HL-60 (cell line): ENCODE measurements at regions not wholly inside any gene's neighbourhood (a gene's known extent, or its start where the extent isn't known, plus 50 kb on each side); places are given as distances from the start of the nearest gene placed in this dataset.

Source experiments
- DNase-seq, 2 experiments: peaks; one replicate each; pipeline ENCODE4 v3.0.0-alpha.2; 2010 to 2020; ENCODE audit warnings: low read depth in 1 of 2, low spot score in 1 of 2
- H3K27ac ChIP-seq: fragments of 250-450 bp; sonication (Bioruptor Pico); replicated peaks from 2 replicates; pipeline ENCODE4 v1.5.1; 2020; ENCODE audit warnings: mild to moderate bottlenecking, moderate library complexity
- H3K27me3 ChIP-seq: fragments of 250-450 bp; sonication (Bioruptor Pico); 2 replicates; pipeline ENCODE4 v1.5.1; 2021; ENCODE audit warnings: mild to moderate bottlenecking, moderate library complexity; ENCODE audit not compliant: insufficient read depth, poor library complexity, severe bottlenecking
- H3K4me3 ChIP-seq: replicated peaks from 2 replicates; pipeline ENCODE4 v1.5.1; 2011; ENCODE audit warnings: mild to moderate bottlenecking, control low read depth, low read length; ENCODE audit not compliant: insufficient read depth
- CTCF ChIP-seq: IDR thresholded peaks from one replicate; pipeline ENCODE4 v1.5.1; 2011; ENCODE audit warnings: low read length, control low read depth, inconsistent platforms; ENCODE audit not compliant: insufficient read depth
- GABPA ChIP-seq: IDR thresholded peaks from 2 replicates; pipeline ENCODE4 v1.6.1; 2012; ENCODE audit warnings: low read depth
- POLR2AphosphoS5 ChIP-seq: IDR thresholded peaks from 2 replicates; pipeline ENCODE4 v1.6.1; 2012; ENCODE audit warnings: low read depth
- REST ChIP-seq: IDR thresholded peaks from 2 replicates; pipeline ENCODE4 v1.6.1; 2012; ENCODE audit warnings: low read depth; ENCODE audit not compliant: insufficient replicate concordance
- SPI1 ChIP-seq: IDR thresholded peaks from 2 replicates; pipeline ENCODE4 v1.6.1; 2012; ENCODE audit warnings: low read depth, mild to moderate bottlenecking, borderline replicate concordance

- TF ChIP-seq SPI1 (no peak), POLR2AphosphoS5 (no peak), GABPA (no peak), REST (no peak), CTCF (no peak)
- Histone ChIP-seq H3K27me3 (no peaks in the 10 kb centered on the region), H3K27ac (no peak overlapping the region), H3K4me3 (no peak overlapping the region)
- no peak for DNase-seq
Measured at GRCh38 chr14:65888677-65889076, 476.1 kb downstream of the FUT8 start.

- H3K27me3 ChIP-seq: no peaks in the 10 kb centered on the region
- no peak overlapping the region for H3K4me3 ChIP-seq
- DNase-seq: no peak
- H3K27ac ChIP-seq: no peak overlapping the region
- TF ChIP-seq GABPA (no peak), REST (no peak), POLR2AphosphoS5 (no peak), CTCF (no peak), SPI1 (no peak)
Measured at GRCh38 chr14:65892315-65892714, 479.8 kb downstream of the FUT8 start.

GRCh38 chr14:65900164-65900563 lies 487.6 kb downstream of the FUT8 start:
- Histone ChIP-seq H3K4me3 (no peak overlapping the region), H3K27ac (no peak overlapping the region), H3K27me3 (no peaks in the 10 kb centered on the region)
- DNase-seq: no peak
- TF ChIP-seq POLR2AphosphoS5 (no peak), REST (no peak), CTCF (no peak), GABPA (no peak)
